Neural crest cell (in vitro differentiated cells): ENCODE measurements at regions not wholly inside any gene's neighbourhood (a gene's known extent, or its start where the extent isn't known, plus 50 kb on each side); places are given as distances from the start of the nearest gene placed in this dataset.

Experiments used
- DNase-seq: peaks from one replicate; pipeline ENCODE4 v3.0.0; 2021; ENCODE audit warnings: low read depth, mixed read lengths, low spot score
- H3K27ac Mint-ChIP-seq: one replicate; pipeline ENCODE4 v1.8.0; 2021; ENCODE audit warnings: mild to moderate bottlenecking, mixed read lengths; ENCODE audit not compliant: unreplicated experiment
- H3K27me3 Mint-ChIP-seq: 2 replicates; pipeline ENCODE4 v1.8.0; 2021; ENCODE audit warnings: low read depth, mild to moderate bottlenecking, mixed read lengths
- H3K36me3 Mint-ChIP-seq: 2 replicates; pipeline ENCODE4 v1.8.0; 2021; ENCODE audit warnings: low read depth, mild to moderate bottlenecking, mixed read lengths
- H3K4me1 Mint-ChIP-seq: 2 replicates; pipeline ENCODE4 v1.8.0; 2021; ENCODE audit warnings: mixed read lengths
- H3K4me3 Mint-ChIP-seq: one replicate; pipeline ENCODE4 v1.8.0; 2021; ENCODE audit warnings: mild to moderate bottlenecking, mixed read lengths
- H3K9me3 Mint-ChIP-seq: 2 replicates; pipeline ENCODE4 v1.8.0; 2021; ENCODE audit warnings: mixed read lengths
- CTCF ChIP-seq: fragments of 200-600 bp; sonication (generic); conservative IDR thresholded peaks from 2 replicates; pipeline ENCODE4 v1.5.0; 2021; ENCODE audit warnings: antibody characterized with exemption, mild to moderate bottlenecking

DNA sequence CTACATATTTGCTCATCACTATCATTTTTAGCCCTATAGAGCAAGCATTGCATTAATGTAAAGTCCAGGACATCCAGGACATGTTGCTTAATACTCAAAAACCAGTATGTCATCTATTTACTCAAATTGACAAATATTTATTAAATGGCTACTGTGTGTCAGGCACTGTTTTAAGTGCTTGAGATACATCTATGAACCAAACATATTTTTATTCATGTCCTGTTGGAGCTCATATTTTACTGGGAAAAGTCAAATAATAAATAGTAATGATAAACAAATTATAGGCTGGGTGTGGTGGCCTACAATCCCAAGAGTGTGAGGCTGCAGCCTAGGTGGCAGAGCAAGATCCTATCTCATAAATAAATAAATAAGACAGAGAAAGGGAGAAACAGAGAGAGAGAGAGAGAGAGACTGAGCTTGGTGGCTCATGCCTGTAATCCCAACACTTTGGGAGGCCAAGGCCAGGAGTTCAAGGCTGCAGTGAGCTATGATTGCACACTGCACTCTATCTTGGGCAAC is 227.9 kb downstream of the GJA1 start:
- no peak for DNase-seq
- no peak overlapping the region for H3K4me3 Mint-ChIP-seq
- H3K36me3 Mint-ChIP-seq, result no peaks in the 10 kb centered on the region
- H3K4me1 Mint-ChIP-seq, result no peaks in the 10 kb centered on the region
- H3K27ac Mint-ChIP-seq, result no peak overlapping the region
- no peaks in the 10 kb centered on the region for H3K9me3 Mint-ChIP-seq
- no peaks in the 10 kb centered on the region for H3K27me3 Mint-ChIP-seq
- no peak for TF ChIP-seq CTCF

DNA sequence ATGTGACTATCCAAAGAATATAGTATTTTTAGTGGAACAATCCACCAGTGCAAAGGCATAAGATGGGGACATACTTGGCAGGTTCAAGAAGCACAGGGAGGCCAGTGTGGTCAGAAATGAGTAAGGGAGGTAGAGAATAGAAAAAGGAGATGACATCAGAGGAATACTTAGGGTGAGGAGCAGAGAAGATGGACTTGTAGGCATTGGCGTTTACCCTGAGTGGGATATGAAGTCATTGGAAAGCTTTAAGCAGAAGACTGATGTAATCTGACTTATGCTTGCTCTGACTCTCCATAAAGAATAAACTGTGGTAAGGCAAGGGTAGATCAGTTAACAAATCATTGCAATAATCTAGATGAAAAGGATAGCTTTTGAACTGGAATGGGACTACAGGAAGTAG is 228.7 kb downstream of the GJA1 start:
- Mint-ChIP-seq H3K36me3 (no peaks in the 10 kb centered on the region), H3K9me3 (no peaks in the 10 kb centered on the region), H3K27ac (no peak overlapping the region), H3K4me3 (no peak overlapping the region), H3K27me3 (no peaks in the 10 kb centered on the region), H3K4me1 (no peaks in the 10 kb centered on the region)
- no peak for DNase-seq
- no peak for TF ChIP-seq CTCF

GRCh38 chr6:121666814-121667213 is 231.4 kb downstream of the GJA1 start:
- Mint-ChIP-seq H3K36me3 (no peaks in the 10 kb centered on the region), H3K9me3 (no peaks in the 10 kb centered on the region), H3K27ac (no peak overlapping the region), H3K4me3 (no peak overlapping the region), H3K27me3 (no peaks in the 10 kb centered on the region), H3K4me1 (no peaks in the 10 kb centered on the region)
- no peak for TF ChIP-seq CTCF
- no peak for DNase-seq

- H3K4me1 Mint-ChIP-seq, result no peaks in the 10 kb centered on the region
- no peaks in the 10 kb centered on the region for H3K27me3 Mint-ChIP-seq
- no peaks in the 10 kb centered on the region for H3K36me3 Mint-ChIP-seq
- H3K4me3 Mint-ChIP-seq, result no peak overlapping the region
- DNase-seq, result no peak
- TF ChIP-seq CTCF, result no peak
- H3K9me3 Mint-ChIP-seq, result no peaks in the 10 kb centered on the region
- H3K27ac Mint-ChIP-seq, result no peak overlapping the region
These were observed 232.8 kb downstream of the GJA1 start for GRCh38 chr6:121668259-121668658.

DNA sequence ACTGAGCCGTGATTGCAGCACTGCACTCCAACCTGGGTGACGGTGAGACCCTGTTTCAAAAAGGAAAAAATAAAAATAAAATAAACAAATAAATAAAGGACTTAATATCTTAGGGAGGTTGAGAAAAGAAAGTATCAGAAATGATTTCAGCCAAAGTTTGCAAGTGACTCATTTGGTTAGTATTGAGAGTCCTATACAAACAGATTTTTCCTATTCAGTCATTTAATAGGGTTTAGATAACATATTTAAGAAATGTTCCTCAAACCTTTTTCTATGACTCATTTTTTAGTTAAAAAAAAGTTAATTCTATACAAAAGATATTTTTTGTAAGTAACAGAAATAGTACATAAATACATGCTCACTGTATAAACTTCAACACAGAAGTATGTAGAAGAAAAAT is 235.1 kb downstream of the GJA1 start:
- Mint-ChIP-seq H3K4me1 (no peaks in the 10 kb centered on the region), H3K27me3 (no peaks in the 10 kb centered on the region), H3K9me3 (no peaks in the 10 kb centered on the region), H3K4me3 (no peak overlapping the region), H3K36me3 (no peaks in the 10 kb centered on the region), H3K27ac (no peak overlapping the region)
- no peak for TF ChIP-seq CTCF
- DNase-seq, result no peak

GRCh38 chr6:121677571-121677970 is 242.1 kb downstream of the GJA1 start:
- Mint-ChIP-seq H3K27ac (no peak overlapping the region), H3K4me1 (no peaks in the 10 kb centered on the region), H3K9me3 (peaks cover 5% of the 10 kb centered on the region), H3K4me3 (no peak overlapping the region), H3K36me3 (no peaks in the 10 kb centered on the region), H3K27me3 (no peaks in the 10 kb centered on the region)
- no peak for DNase-seq
- no peak for TF ChIP-seq CTCF
